OCI-LY1 (cell line): ENCODE measurements at regions not wholly inside any gene's neighbourhood (a gene's known extent, or its start where the extent isn't known, plus 50 kb on each side); places are given as distances from the start of the nearest gene placed in this dataset.

Experiments used
- EZH2 ChIP-seq: fragments of 200-600 bp; sonication (generic), shearing (Covaris generic); IDR thresholded peaks from 2 replicates; pipeline ENCODE4 v1.8.0; 2017; ENCODE audit warnings: borderline replicate concordance, mixed run types, mild to moderate bottlenecking, antibody characterized with exemption, low read length, moderate library complexity, mixed read lengths
- TF ChIP-seq, protein P1 (sequence below): fragments of 200-600 bp; sonication (generic), shearing (Covaris generic); IDR thresholded peaks from 2 replicates; pipeline ENCODE4 v1.5.1; 2017; ENCODE audit warnings: mild to moderate bottlenecking, antibody characterized with exemption, low read length, moderate library complexity, mixed read lengths

DNA sequence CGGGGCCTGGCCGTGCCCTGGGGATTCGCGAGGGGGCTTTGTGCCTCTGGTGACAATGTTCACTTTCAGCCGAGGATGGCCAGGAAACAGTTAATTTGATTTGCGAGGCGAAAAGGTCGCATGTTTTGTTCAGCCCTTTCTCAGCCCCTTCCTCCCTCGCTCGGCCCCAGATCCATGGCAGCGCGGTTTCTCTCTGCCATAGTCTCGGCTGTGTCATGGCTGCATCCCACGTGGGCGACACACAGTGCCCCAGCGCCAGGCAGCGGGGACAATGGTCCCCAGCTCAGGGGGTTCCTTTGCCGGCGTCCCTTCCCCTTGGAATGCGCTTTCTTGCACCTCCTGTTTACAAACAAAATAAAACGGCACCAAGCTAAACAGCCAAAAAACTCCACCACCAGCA lies 370.3 kb upstream of the IRX2 start:
- TF ChIP-seq, protein P1, sequence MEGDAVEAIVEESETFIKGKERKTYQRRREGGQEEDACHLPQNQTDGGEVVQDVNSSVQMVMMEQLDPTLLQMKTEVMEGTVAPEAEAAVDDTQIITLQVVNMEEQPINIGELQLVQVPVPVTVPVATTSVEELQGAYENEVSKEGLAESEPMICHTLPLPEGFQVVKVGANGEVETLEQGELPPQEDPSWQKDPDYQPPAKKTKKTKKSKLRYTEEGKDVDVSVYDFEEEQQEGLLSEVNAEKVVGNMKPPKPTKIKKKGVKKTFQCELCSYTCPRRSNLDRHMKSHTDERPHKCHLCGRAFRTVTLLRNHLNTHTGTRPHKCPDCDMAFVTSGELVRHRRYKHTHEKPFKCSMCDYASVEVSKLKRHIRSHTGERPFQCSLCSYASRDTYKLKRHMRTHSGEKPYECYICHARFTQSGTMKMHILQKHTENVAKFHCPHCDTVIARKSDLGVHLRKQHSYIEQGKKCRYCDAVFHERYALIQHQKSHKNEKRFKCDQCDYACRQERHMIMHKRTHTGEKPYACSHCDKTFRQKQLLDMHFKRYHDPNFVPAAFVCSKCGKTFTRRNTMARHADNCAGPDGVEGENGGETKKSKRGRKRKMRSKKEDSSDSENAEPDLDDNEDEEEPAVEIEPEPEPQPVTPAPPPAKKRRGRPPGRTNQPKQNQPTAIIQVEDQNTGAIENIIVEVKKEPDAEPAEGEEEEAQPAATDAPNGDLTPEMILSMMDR, result no peak
- TF ChIP-seq EZH2, result no peak
